GM18867 (cell line): ENCODE measurements at regions not wholly inside any gene's neighbourhood (a gene's known extent, or its start where the extent isn't known, plus 50 kb on each side); places are given as distances from the start of the nearest gene placed in this dataset.
A peak's percentile ranks its signal among the peaks of the same experiment; 100 is the strongest.

ENCODE experiments used
- ATAC-seq: cut with Tn5 transposase; IDR thresholded peaks from one replicate; pipeline ENCODE4 v1.9.1; 2021; ENCODE audit warnings: mild to moderate bottlenecking, moderate library complexity; ENCODE audit not compliant: unreplicated experiment

GRCh38 chr17:72531729-72532128 is 410.9 kb downstream of the SOX9 start:
- no peak for ATAC-seq

GRCh38 chr17:72534265-72534664 is 413.4 kb downstream of the SOX9 start:
- ATAC-seq: no peak

GRCh38 chr17:72534776-72535175 is 414.0 kb downstream of the SOX9 start:
- ATAC-seq: no peak

GRCh38 chr17:72535346-72535745 is 414.5 kb downstream of the SOX9 start:
- ATAC-seq: no peak

- ATAC-seq: no peak
These were observed 415.0 kb downstream of the SOX9 start for GRCh38 chr17:72535779-72536178.

GRCh38 chr17:72536788-72537187 is 416.0 kb downstream of the SOX9 start:
- ATAC-seq: no peak

- ATAC-seq: no peak
These were observed 417.6 kb downstream of the SOX9 start for GRCh38 chr17:72538443-72538842.

- no peak for ATAC-seq
These were observed 418.1 kb downstream of the SOX9 start for GRCh38 chr17:72538901-72539352.

GRCh38 chr17:72539981-72540897 is 419.4 kb downstream of the SOX9 start:
- ATAC-seq: peak; percentile 89

GRCh38 chr17:72542317-72542716 is 421.5 kb downstream of the SOX9 start:
- ATAC-seq: no peak

GRCh38 chr17:72545766-72546165 is 424.9 kb downstream of the SOX9 start:
- ATAC-seq: no peak

GRCh38 chr17:72553051-72553755 is 432.4 kb downstream of the SOX9 start:
- no peak for ATAC-seq

- ATAC-seq: no peak
These were observed 433.7 kb downstream of the SOX9 start for GRCh38 chr17:72554508-72554907.

GRCh38 chr17:72555052-72555451 is 434.2 kb downstream of the SOX9 start:
- ATAC-seq: no peak

- no peak for ATAC-seq
These were observed 436.4 kb downstream of the SOX9 start for GRCh38 chr17:72556944-72557826.

- no peak for ATAC-seq
These were observed 438.2 kb downstream of the SOX9 start for GRCh38 chr17:72558971-72559476.

GRCh38 chr17:72560303-72561247 is 439.8 kb downstream of the SOX9 start:
- peak; percentile 66 for ATAC-seq

GRCh38 chr17:72561266-72561665 is 440.4 kb downstream of the SOX9 start:
- no peak for ATAC-seq

- no peak for ATAC-seq
These were observed 440.9 kb downstream of the SOX9 start for GRCh38 chr17:72561680-72562079.
